ENCODE measurements at regions not wholly inside any gene's neighbourhood (a gene's known extent, or its start where the extent isn't known, plus 50 kb on each side); places are given as distances from the start of the nearest gene placed in this dataset.

- DNase-seq (ENCODE audit: low read depth): no peak
Observed at GRCh38 chr20:24762791-24763350, 186.2 kb upstream of the CST7 start.

- no peak for DNase-seq (ENCODE audit: low read depth)
Observed at GRCh38 chr20:24763386-24764026, 185.6 kb upstream of the CST7 start.

GRCh38 chr20:24764027-24764793 lies 184.9 kb upstream of the CST7 start:
- DNase-seq (ENCODE audit: low read depth): no peak

- no peak for DNase-seq (ENCODE audit: low read depth)
Observed at GRCh38 chr20:24764794-24765202, 184.3 kb upstream of the CST7 start.

GRCh38 chr20:24765316-24766142 lies 183.5 kb upstream of the CST7 start:
- DNase-seq (ENCODE audit: low read depth): no peak

GRCh38 chr20:24766143-24766527 lies 182.9 kb upstream of the CST7 start:
- no peak for DNase-seq (ENCODE audit: low read depth)

- DNase-seq (ENCODE audit: low read depth): no peak
Observed at GRCh38 chr20:24766826-24767622, 182.0 kb upstream of the CST7 start.

- DNase-seq (ENCODE audit: low read depth): no peak
Observed at GRCh38 chr20:24767623-24768100, 181.4 kb upstream of the CST7 start.

GRCh38 chr20:24768201-24768636 lies 180.8 kb upstream of the CST7 start:
- no peak for DNase-seq (ENCODE audit: low read depth)

- no peak for DNase-seq (ENCODE audit: low read depth)
Observed at GRCh38 chr20:24768713-24769601, 180.1 kb upstream of the CST7 start.

- no peak for DNase-seq (ENCODE audit: low read depth)
Observed at GRCh38 chr20:24769878-24770627, 179.0 kb upstream of the CST7 start.

GRCh38 chr20:24770628-24771541 lies 178.2 kb upstream of the CST7 start:
- no peak for DNase-seq (ENCODE audit: low read depth)

- DNase-seq (ENCODE audit: low read depth): no peak
Observed at GRCh38 chr20:24771542-24772061, 177.5 kb upstream of the CST7 start.

GRCh38 chr20:24772667-24773066 lies 176.4 kb upstream of the CST7 start:
- DNase-seq (ENCODE audit: low read depth): no peak

- no peak for DNase-seq (ENCODE audit: low read depth)
Observed at GRCh38 chr20:24773168-24773567, 175.9 kb upstream of the CST7 start.

GRCh38 chr20:24773751-24774201 lies 175.3 kb upstream of the CST7 start:
- peak; percentile 19 for DNase-seq (ENCODE audit: low read depth)

GRCh38 chr20:24775966-24776365 lies 173.1 kb upstream of the CST7 start:
- no peak for DNase-seq (ENCODE audit: low read depth)

GRCh38 chr20:24776755-24777271 lies 172.3 kb upstream of the CST7 start:
- no peak for DNase-seq (ENCODE audit: low read depth)
